ENCODE measurements at regions not wholly inside any gene's neighbourhood (a gene's known extent, or its start where the extent isn't known, plus 50 kb on each side); places are given as distances from the start of the nearest gene placed in this dataset.

GRCh38 chr9:24912767-24913166 is 367.1 kb upstream of the IZUMO3 start:
- TF ChIP-seq EZH2 (IDR thresholded peaks at IDR 0.05; ENCODE audit: low read length): no peak
- TF ChIP-seq CTCF (optimal IDR thresholded peaks at IDR 0.05 in 1 of 3, IDR thresholded peaks at IDR 0.05 in 1 of 3, conservative IDR thresholded peaks at IDR 0.05 in 1 of 3; ENCODE audit: extremely low read depth in 1 of 3, insufficient read depth in 2 of 3, low read length in 3 of 3): no peak
- dilution Hi-C loops (cut with MboI; ENCODE audit: extremely low pct_ligation_motif_present, low sequenced_read_pairs): no loop called here

GRCh38 chr9:24901319-24901718 is 355.6 kb upstream of the IZUMO3 start:
- no peaks in the 10 kb centered on the region for H3K4me1 ChIP-seq (ENCODE audit: control insufficient read depth, extremely low read depth, insufficient read depth, low read length)
- DNase-seq (ENCODE audit: low read depth, low spot score) (no peak), FAIRE-seq (no peak)
- H3K4me2 ChIP-seq (ENCODE audit: control insufficient read depth, extremely low read depth, insufficient read depth, low read depth, low read length): no peak overlapping the region
- no peaks in the 10 kb centered on the region for H3K9me3 ChIP-seq (ENCODE audit: control insufficient read depth, low read depth, low read length)
- TF ChIP-seq EZH2 (IDR thresholded peaks at IDR 0.05; ENCODE audit: low read length): no peak
- no peak for TF ChIP-seq CTCF (optimal IDR thresholded peaks at IDR 0.05 in 1 of 3, IDR thresholded peaks at IDR 0.05 in 1 of 3, conservative IDR thresholded peaks at IDR 0.05 in 1 of 3; ENCODE audit: extremely low read depth in 1 of 3, insufficient read depth in 2 of 3, low read length in 3 of 3)
- no peaks in the 10 kb centered on the region for H3K9me1 ChIP-seq (ENCODE audit: control insufficient read depth, extremely low read depth, insufficient read depth, low read length)
- no peaks in the 10 kb centered on the region for H4K20me1 ChIP-seq (ENCODE audit: control insufficient read depth, extremely low read depth, insufficient read depth, low read length)
- H3K36me3 ChIP-seq (ENCODE audit: control insufficient read depth in 2 of 2, extremely low read depth in 1 of 2, insufficient read depth in 2 of 2, low read length in 2 of 2): no peaks in the 10 kb centered on the region
- H3K4me3 ChIP-seq (ENCODE audit: control insufficient read depth in 2 of 3, extremely low read depth in 1 of 3, insufficient read depth in 2 of 3, low read depth in 1 of 3, low read length in 3 of 3): no peak overlapping the region
- H3K9ac ChIP-seq (ENCODE audit: control insufficient read depth, extremely low read depth, insufficient read depth, low read length): no peak overlapping the region
- dilution Hi-C loops (cut with MboI; ENCODE audit: extremely low pct_ligation_motif_present, low sequenced_read_pairs): no loop called here
- no peak overlapping the region for H3K27ac ChIP-seq (ENCODE audit: control insufficient read depth, insufficient read depth, low read length)
- H2AFZ ChIP-seq (ENCODE audit: control insufficient read depth, low read length): no peak overlapping the region
- H3K27me3 ChIP-seq (ENCODE audit: control insufficient read depth, extremely low read depth, insufficient read depth, low read length): no peaks in the 10 kb centered on the region
- no peaks in the 10 kb centered on the region for H3K79me2 ChIP-seq (ENCODE audit: control insufficient read depth, insufficient read depth, low read length)

More at GRCh38 chr9:24912767-24913166, 367.1 kb upstream of the IZUMO3 start:
- Histone ChIP-seq H3K9me1 (ENCODE audit: control insufficient read depth, extremely low read depth, insufficient read depth, low read length) (no peaks in the 10 kb centered on the region), H3K4me1 (ENCODE audit: control insufficient read depth, extremely low read depth, insufficient read depth, low read length) (no peaks in the 10 kb centered on the region), H3K27me3 (ENCODE audit: control insufficient read depth, extremely low read depth, insufficient read depth, low read length) (no peaks in the 10 kb centered on the region), H3K27ac (ENCODE audit: control insufficient read depth, insufficient read depth, low read length) (no peak overlapping the region), H4K20me1 (ENCODE audit: control insufficient read depth, extremely low read depth, insufficient read depth, low read length) (no peaks in the 10 kb centered on the region), H3K9me3 (ENCODE audit: control insufficient read depth, low read depth, low read length) (no peaks in the 10 kb centered on the region), H3K9ac (ENCODE audit: control insufficient read depth, extremely low read depth, insufficient read depth, low read length) (no peak overlapping the region), H2AFZ (ENCODE audit: control insufficient read depth, low read length) (no peak overlapping the region), H3K4me2 (ENCODE audit: control insufficient read depth, extremely low read depth, insufficient read depth, low read depth, low read length) (no peak overlapping the region), H3K79me2 (ENCODE audit: control insufficient read depth, insufficient read depth, low read length) (no peaks in the 10 kb centered on the region), H3K36me3 (ENCODE audit: control insufficient read depth in 2 of 2, extremely low read depth in 1 of 2, insufficient read depth in 2 of 2, low read length in 2 of 2) (no peaks in the 10 kb centered on the region), H3K4me3 (ENCODE audit: control insufficient read depth in 2 of 3, extremely low read depth in 1 of 3, insufficient read depth in 2 of 3, low read depth in 1 of 3, low read length in 3 of 3) (no peak overlapping the region)
- DNase-seq (ENCODE audit: low read depth, low spot score) (no peak), FAIRE-seq (no peak)
